ENCODE measurements at regions not wholly inside any gene's neighbourhood (a gene's known extent, or its start where the extent isn't known, plus 50 kb on each side); places are given as distances from the start of the nearest gene placed in this dataset.

DNA sequence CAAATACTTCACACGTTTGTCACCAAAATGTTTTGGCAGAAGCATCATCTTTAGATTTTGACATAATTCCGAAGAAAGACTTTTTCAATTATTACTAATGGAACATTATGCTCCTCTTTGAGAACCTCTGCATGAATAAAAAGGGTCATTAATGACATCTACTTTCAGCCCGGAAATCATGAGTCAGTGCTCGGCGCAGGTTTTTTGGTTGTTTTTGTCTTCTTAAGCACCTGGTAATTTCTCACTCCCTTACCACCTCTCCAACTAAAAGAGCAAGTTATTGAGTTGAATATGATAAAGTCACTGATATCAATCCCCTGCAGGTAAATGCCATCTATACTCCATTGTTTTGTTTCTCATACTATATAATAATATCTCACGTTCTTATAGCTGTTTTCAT is 113.0 kb upstream of the PBX1 start:
- TF ChIP-seq CTCF (IDR thresholded peaks at IDR 0.05; ENCODE audit: low read depth, low read length): no peak
- TF ChIP-seq EZH2phosphoT487 (IDR thresholded peaks at IDR 0.05; ENCODE audit: low read depth): no peak
